ENCODE measurements at regions not wholly inside any gene's neighbourhood (a gene's known extent, or its start where the extent isn't known, plus 50 kb on each side); places are given as distances from the start of the nearest gene placed in this dataset.

DNA sequence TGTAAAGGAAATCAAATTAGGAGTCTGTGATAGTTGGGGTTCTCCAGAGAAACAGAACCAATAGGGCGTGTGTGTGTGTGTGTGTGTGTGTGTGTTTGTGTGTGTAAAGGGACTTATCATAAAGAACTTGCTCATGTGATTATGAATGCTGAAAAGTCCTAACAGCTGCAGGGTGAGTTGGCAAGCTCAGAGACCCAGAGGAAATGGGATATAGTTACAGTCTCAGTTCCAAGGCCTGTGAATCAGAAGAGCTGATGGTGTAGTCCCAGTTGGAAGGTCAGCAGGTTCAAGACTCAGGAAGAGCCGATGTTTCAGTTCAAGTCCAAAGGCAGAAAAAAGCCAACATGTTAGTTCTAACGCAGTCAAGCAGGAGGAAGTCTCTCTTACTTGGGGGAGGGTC lies 214.2 kb downstream of the ELAVL2 start:
- H4K20me1 ChIP-seq (ENCODE audit: low read depth, low read length): no peaks in the 10 kb centered on the region
- H3K79me2 ChIP-seq (ENCODE audit: insufficient read depth, low read length): no peaks in the 10 kb centered on the region
- no peak overlapping the region for H3K4me2 ChIP-seq (ENCODE audit: low read depth, low read length, poor library complexity, severe bottlenecking)
- H3F3A ChIP-seq (ENCODE audit: insufficient read depth): no peaks in the 10 kb centered on the region
- H3K4me3 ChIP-seq (ENCODE audit: insufficient read depth, low read length, poor library complexity, severe bottlenecking): no peak overlapping the region
- TF ChIP-seq, protein P1, sequence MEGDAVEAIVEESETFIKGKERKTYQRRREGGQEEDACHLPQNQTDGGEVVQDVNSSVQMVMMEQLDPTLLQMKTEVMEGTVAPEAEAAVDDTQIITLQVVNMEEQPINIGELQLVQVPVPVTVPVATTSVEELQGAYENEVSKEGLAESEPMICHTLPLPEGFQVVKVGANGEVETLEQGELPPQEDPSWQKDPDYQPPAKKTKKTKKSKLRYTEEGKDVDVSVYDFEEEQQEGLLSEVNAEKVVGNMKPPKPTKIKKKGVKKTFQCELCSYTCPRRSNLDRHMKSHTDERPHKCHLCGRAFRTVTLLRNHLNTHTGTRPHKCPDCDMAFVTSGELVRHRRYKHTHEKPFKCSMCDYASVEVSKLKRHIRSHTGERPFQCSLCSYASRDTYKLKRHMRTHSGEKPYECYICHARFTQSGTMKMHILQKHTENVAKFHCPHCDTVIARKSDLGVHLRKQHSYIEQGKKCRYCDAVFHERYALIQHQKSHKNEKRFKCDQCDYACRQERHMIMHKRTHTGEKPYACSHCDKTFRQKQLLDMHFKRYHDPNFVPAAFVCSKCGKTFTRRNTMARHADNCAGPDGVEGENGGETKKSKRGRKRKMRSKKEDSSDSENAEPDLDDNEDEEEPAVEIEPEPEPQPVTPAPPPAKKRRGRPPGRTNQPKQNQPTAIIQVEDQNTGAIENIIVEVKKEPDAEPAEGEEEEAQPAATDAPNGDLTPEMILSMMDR (IDR thresholded peaks at IDR 0.05; ENCODE audit: insufficient read depth, low read length, poor library complexity, severe bottlenecking): no peak
- TF ChIP-seq EZH2phosphoT487 (conservative IDR thresholded peaks at IDR 0.05; ENCODE audit: low read length): no peak
- no peak overlapping the region for H3K9ac ChIP-seq (ENCODE audit: low read length)
- no peak overlapping the region for H3K27ac ChIP-seq (ENCODE audit: low read depth, low read length)
- no peaks in the 10 kb centered on the region for H3K27me3 ChIP-seq (ENCODE audit: low read length)
- no peaks in the 10 kb centered on the region for H3K9me2 ChIP-seq (replicated peaks; ENCODE audit: insufficient read depth, low read length)
- no peak overlapping the region for H2AFZ ChIP-seq (ENCODE audit: low read depth, low read length, severe bottlenecking)
- no peaks in the 10 kb centered on the region for H3K9me3 ChIP-seq (ENCODE audit: insufficient read depth, low read length)
- no peaks in the 10 kb centered on the region for H3K36me3 ChIP-seq (ENCODE audit: low read length)

DNA sequence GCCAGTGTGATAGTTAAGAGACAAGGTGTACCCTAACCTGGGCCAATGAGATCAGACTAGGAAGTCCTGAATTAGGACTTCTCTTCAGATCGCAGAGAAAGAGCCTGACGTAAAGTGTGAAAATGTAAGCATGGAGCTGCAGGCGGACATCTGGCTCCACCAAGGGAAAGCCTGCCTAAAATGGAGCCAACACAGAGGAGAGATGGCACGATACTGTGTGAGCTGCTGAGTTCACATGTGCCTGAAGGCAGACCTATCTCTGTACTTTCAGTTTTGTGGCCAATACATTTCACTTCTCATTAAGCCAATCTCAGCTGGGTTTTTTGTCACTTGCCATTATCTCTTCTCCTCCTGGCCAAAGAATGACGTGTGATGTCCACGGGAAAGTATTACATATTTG lies 210.5 kb downstream of the ELAVL2 start:
- no peaks in the 10 kb centered on the region for H4K20me1 ChIP-seq (ENCODE audit: low read depth, low read length)
- H3K9me2 ChIP-seq (replicated peaks; ENCODE audit: insufficient read depth, low read length): no peaks in the 10 kb centered on the region
- H3K4me3 ChIP-seq (ENCODE audit: insufficient read depth, low read length, poor library complexity, severe bottlenecking): no peak overlapping the region
- H3K27me3 ChIP-seq (ENCODE audit: low read length): no peaks in the 10 kb centered on the region
- no peak overlapping the region for H3K27ac ChIP-seq (ENCODE audit: low read depth, low read length)
- H3K4me2 ChIP-seq (ENCODE audit: low read depth, low read length, poor library complexity, severe bottlenecking): no peak overlapping the region
- no peaks in the 10 kb centered on the region for H3F3A ChIP-seq (ENCODE audit: insufficient read depth)
- TF ChIP-seq, protein P1 (IDR thresholded peaks at IDR 0.05; ENCODE audit: insufficient read depth, low read length, poor library complexity, severe bottlenecking): no peak
- TF ChIP-seq EZH2phosphoT487 (conservative IDR thresholded peaks at IDR 0.05; ENCODE audit: low read length): no peak
- no peaks in the 10 kb centered on the region for H3K36me3 ChIP-seq (ENCODE audit: low read length)
- no peaks in the 10 kb centered on the region for H3K79me2 ChIP-seq (ENCODE audit: insufficient read depth, low read length)
- no peak overlapping the region for H2AFZ ChIP-seq (ENCODE audit: low read depth, low read length, severe bottlenecking)
- H3K9ac ChIP-seq (ENCODE audit: low read length): no peak overlapping the region
- no peaks in the 10 kb centered on the region for H3K9me3 ChIP-seq (ENCODE audit: insufficient read depth, low read length)

DNA sequence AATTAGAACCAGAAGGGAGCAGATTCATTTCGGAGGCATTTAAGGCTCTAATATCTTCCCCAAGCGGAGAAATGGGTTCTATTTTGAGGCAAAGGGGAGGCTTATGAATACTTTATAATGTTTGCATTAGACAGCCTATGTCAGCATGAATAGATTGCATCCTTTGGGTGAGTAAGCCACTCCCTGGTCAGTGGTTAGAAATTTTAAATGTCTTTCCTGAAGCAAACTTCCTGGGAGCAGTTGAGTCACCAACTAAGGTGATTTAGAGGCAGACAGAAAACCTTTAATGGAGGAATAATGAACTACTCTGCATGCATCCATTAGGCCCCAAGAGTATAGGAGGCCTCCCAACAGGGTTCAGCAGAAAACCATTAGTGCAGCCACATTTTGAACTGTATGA lies 204.9 kb downstream of the ELAVL2 start:
- TF ChIP-seq, protein P1 (IDR thresholded peaks at IDR 0.05; ENCODE audit: insufficient read depth, low read length, poor library complexity, severe bottlenecking): no peak
- TF ChIP-seq EZH2phosphoT487 (conservative IDR thresholded peaks at IDR 0.05; ENCODE audit: low read length): no peak
- Histone ChIP-seq H3K36me3 (ENCODE audit: low read length) (no peaks in the 10 kb centered on the region), H3K4me2 (ENCODE audit: low read depth, low read length, poor library complexity, severe bottlenecking) (no peak overlapping the region), H2AFZ (ENCODE audit: low read depth, low read length, severe bottlenecking) (no peak overlapping the region), H3K9me3 (ENCODE audit: insufficient read depth, low read length) (no peaks in the 10 kb centered on the region), H3K4me3 (ENCODE audit: insufficient read depth, low read length, poor library complexity, severe bottlenecking) (no peak overlapping the region), H3F3A (ENCODE audit: insufficient read depth) (no peaks in the 10 kb centered on the region), H3K9ac (ENCODE audit: low read length) (no peak overlapping the region), H4K20me1 (ENCODE audit: low read depth, low read length) (no peaks in the 10 kb centered on the region), H3K79me2 (ENCODE audit: insufficient read depth, low read length) (no peaks in the 10 kb centered on the region), H3K9me2 (replicated peaks; ENCODE audit: insufficient read depth, low read length) (no peaks in the 10 kb centered on the region), H3K27me3 (ENCODE audit: low read length) (no peaks in the 10 kb centered on the region), H3K27ac (ENCODE audit: low read depth, low read length) (no peak overlapping the region)

Data from SU-DHL-6 (cell line).